Adrenal gland (tissue), 9 donors: ENCODE measurements at regions not wholly inside any gene's neighbourhood (a gene's known extent, or its start where the extent isn't known, plus 50 kb on each side); places are given as distances from the start of the nearest gene placed in this dataset.

Experiments used
- DNase-seq, 7 donors: peaks; one replicate each; pipeline ENCODE4 v3.0.0-alpha.2; 2019 to 2020
- H3K27ac ChIP-seq, 5 donors: fragments of 200-600 bp; sonication (generic) in 4 of 5; 1 replicate in 3 of 5; 2 replicates in 2 of 5; pipeline versions ENCODE4 v1.5.1 to v1.8.0; 2016 to 2020; ENCODE audit warnings: mild to moderate bottlenecking in 1 of 5
- H3K27me3 ChIP-seq: fragments of 200-600 bp; 2 replicates; pipeline ENCODE4 v1.8.0; 2021
- H3K36me3 ChIP-seq, 2 donors: fragments of 200-600 bp; replicated peaks in 1 of 2; 1 replicate in 1 of 2; 2 replicates in 1 of 2; pipeline versions ENCODE4 v1.5.1 to v1.8.0; 2018 to 2022
- H3K4me1 ChIP-seq, 2 donors: fragments of 200-600 bp; replicated peaks in 1 of 2; 1 replicate in 1 of 2; 2 replicates in 1 of 2; pipeline versions ENCODE4 v1.5.1 to v1.8.0; 2018 to 2021
- H3K4me3 ChIP-seq, 4 donors: fragments of 200-600 bp; sonication (generic) in 3 of 4; one replicate each; pipeline ENCODE4 v1.5.1; 2016 to 2018
- H3K9me3 ChIP-seq, 3 donors: fragments of 200-600 bp; sonication (generic) in 1 of 3; replicated peaks in 1 of 3; 1 replicate in 2 of 3; 2 replicates in 1 of 3; pipeline versions ENCODE4 v1.5.1 to v1.8.0; 2016 to 2021
- CTCF ChIP-seq, 6 experiments: fragments of 450-650 bp in 4 of 6; fragments of 200-600 bp in 2 of 6; sonication (generic) in 1 of 6; IDR thresholded peaks; 1 replicate in 5 of 6; 2 replicates in 1 of 6; pipeline versions ENCODE4 v1.5.1 to v1.8.0; 2016 to 2021; ENCODE audit warnings: antibody characterized with exemption in 6 of 6, mild to moderate bottlenecking in 2 of 6, moderate library complexity in 1 of 6
- POLR2A ChIP-seq, 2 donors: fragments of 450-650 bp; IDR thresholded peaks; one replicate each; pipeline ENCODE4 v1.6.1; 2017; ENCODE audit warnings: antibody characterized with exemption in 2 of 2, mild to moderate bottlenecking in 2 of 2, moderate library complexity in 1 of 2
- WGBS, 4 donors: extraction: QIAGEN DNeasy Blood & Tissue Kit in 2 of 4; methylation state at CpG; one replicate each; pipeline versions ENCODE4 v1.1.5 to v1.1.7; 2013 to 2017; 5-methylcytosine and 5-hydroxymethylcytosine counted together
- intact Hi-C, 2 donors: fragments of 100-400 bp; cut with DNase I; formaldehyde crosslinking; loops; one replicate each; pipeline versions ENCODE4 v1.14.1 to v1.15.0; 2022 to 2023
- donor health status: healthy with polysubstance abuse.
- donor health status: Bipolar disorder and iron deficiency.
- donor health status: DM: yes; HTN: yes; CAD: no.
- donor health status: DM: no; HTN: no; CAD: no.
- donor health status: DM: no; HTN: no; CAD: no.

- Histone ChIP-seq H3K9me3 (no peaks in the 10 kb centered on the region), H3K4me3 (no peak overlapping the region), H3K36me3 (no peaks in the 10 kb centered on the region), H3K27ac (no peak overlapping the region), H3K4me1 (peaks cover 0 to 20% of the 10 kb centered on the region in 2 donors), H3K27me3 (no peaks in the 10 kb centered on the region)
- TF ChIP-seq POLR2A (IDR thresholded peaks at IDR 0.05) (no peak), CTCF (IDR thresholded peaks at IDR 0.05) (no peak)
- no peak for DNase-seq
- 88 to 94% (median 92%) methylated on average over 1 to 2 of the region's 2 CpGs for WGBS, 4 donors
- intact Hi-C loops: no loop called here
Measured at GRCh38 chr6:145169726-145170224, 565.5 kb downstream of the EPM2A start.

GRCh38 chr6:145175470-145175869 lies 559.9 kb downstream of the EPM2A start:
- DNase-seq: no peak
- no peaks in the 10 kb centered on the region for H3K4me1 ChIP-seq
- intact Hi-C loops: no loop called here
- peaks cover 0 to 9% (median 0%) of the 10 kb centered on the region in 3 donors for H3K9me3 ChIP-seq
- no peaks in the 10 kb centered on the region for H3K27me3 ChIP-seq
- H3K36me3 ChIP-seq: no peaks in the 10 kb centered on the region
- no peak overlapping the region for H3K27ac ChIP-seq
- 74 to 82% (median 77%) methylated on average over 6 of the region's 6 CpGs for WGBS, 4 donors
- no peak for TF ChIP-seq POLR2A (IDR thresholded peaks at IDR 0.05)
- no peak for TF ChIP-seq CTCF (IDR thresholded peaks at IDR 0.05)
- no peak overlapping the region for H3K4me3 ChIP-seq

- Histone ChIP-seq H3K36me3 (no peaks in the 10 kb centered on the region), H3K4me1 (no peaks in the 10 kb centered on the region), H3K27me3 (no peaks in the 10 kb centered on the region), H3K27ac (no peak overlapping the region), H3K4me3 (no peak overlapping the region), H3K9me3 (peaks cover 0 to 9% (median 0%) of the 10 kb centered on the region in 3 donors)
- 86 to 100% (median 89%) methylated on average over 2 to 5 of the region's 5 CpGs for WGBS, 4 donors
- intact Hi-C loops: no loop called here
- DNase-seq: no peak
- TF ChIP-seq CTCF (IDR thresholded peaks at IDR 0.05): no peak
- TF ChIP-seq POLR2A (IDR thresholded peaks at IDR 0.05): no peak
Measured at GRCh38 chr6:145178391-145178790, 556.9 kb downstream of the EPM2A start.

GRCh38 chr6:145187491-145188206 lies 547.7 kb downstream of the EPM2A start:
- Histone ChIP-seq H3K9me3 (no peaks in the 10 kb centered on the region), H3K4me3 (no peak overlapping the region), H3K36me3 (no peaks in the 10 kb centered on the region), H3K27ac (no peak overlapping the region), H3K4me1 (no peaks in the 10 kb centered on the region), H3K27me3 (no peaks in the 10 kb centered on the region)
- TF ChIP-seq POLR2A (IDR thresholded peaks at IDR 0.05) (no peak), CTCF (IDR thresholded peaks at IDR 0.05) (no peak)
- no peak for DNase-seq
- intact Hi-C loops: no loop called here
- WGBS, 4 donors: 70 to 86% (median 77%) methylated on average over 2 of the region's 2 CpGs
